DND-41 (cell line): ENCODE measurements at regions not wholly inside any gene's neighbourhood (a gene's known extent, or its start where the extent isn't known, plus 50 kb on each side); places are given as distances from the start of the nearest gene placed in this dataset.

ENCODE experiments used
- ATAC-seq: fragments of 200-7000 bp; cut with Tn5 transposase; 3 replicates; pipeline ENCODE4 v1.9.1; 2021; ENCODE audit warnings: low read depth; ENCODE audit not compliant: insufficient read depth
- DNase-seq: peaks from one replicate; pipeline ENCODE4 v3.0.0-alpha.2; 2020
- H2AFZ ChIP-seq: 2 replicates; pipeline ENCODE4 v1.6.0; 2012; ENCODE audit warnings: low read depth, low read length
- H3K27ac ChIP-seq: 2 replicates; pipeline ENCODE4 v1.5.1; 2012; ENCODE audit warnings: low read length, inconsistent platforms
- H3K27me3 ChIP-seq: fragments of 200-600 bp; sonication (generic); 2 replicates; pipeline ENCODE4 v1.6.0; 2012; ENCODE audit warnings: low read length, mild to moderate bottlenecking, inconsistent platforms; ENCODE audit not compliant: insufficient read depth, poor library complexity
- H3K36me3 ChIP-seq: 2 replicates; pipeline ENCODE4 v1.5.1; 2012; ENCODE audit warnings: low read length, inconsistent platforms; ENCODE audit not compliant: insufficient read depth
- H3K4me1 ChIP-seq: 2 replicates; pipeline ENCODE4 v1.5.1; 2012; ENCODE audit warnings: mild to moderate bottlenecking, low read length; ENCODE audit not compliant: insufficient read depth
- H3K4me2 ChIP-seq: 2 replicates; pipeline ENCODE4 v1.6.0; 2012; ENCODE audit warnings: mild to moderate bottlenecking, moderate library complexity, low read length, inconsistent platforms; ENCODE audit not compliant: insufficient read depth
- H3K4me3 ChIP-seq, 2 experiments: fragments of 200-600 bp in 1 of 2; shearing (Covaris generic) in 1 of 2; 2 replicates each; pipeline ENCODE4 v1.5.1; 2012 to 2016; ENCODE audit warnings: inconsistent platforms in 2 of 2, low read length in 2 of 2, mild to moderate bottlenecking in 2 of 2, low read depth in 1 of 2, moderate library complexity in 1 of 2
- H3K79me2 ChIP-seq: 2 replicates; pipeline ENCODE4 v1.6.0; 2012; ENCODE audit warnings: low read length, inconsistent platforms; ENCODE audit not compliant: insufficient read depth
- H3K9ac ChIP-seq: 2 replicates; pipeline ENCODE4 v1.6.0; 2012; ENCODE audit warnings: low read depth, mild to moderate bottlenecking, inconsistent platforms, low read length, moderate library complexity
- H3K9me3 ChIP-seq: 2 replicates; pipeline ENCODE4 v1.5.1; 2012; ENCODE audit warnings: low read length, moderate library complexity, mild to moderate bottlenecking, inconsistent platforms; ENCODE audit not compliant: insufficient read depth, severe bottlenecking
- H4K20me1 ChIP-seq: 2 replicates; pipeline ENCODE4 v1.6.0; 2012; ENCODE audit warnings: low read length; ENCODE audit not compliant: insufficient read depth
- EZH2 ChIP-seq: IDR thresholded peaks from 3 replicates; pipeline ENCODE4 v1.6.1; 2012; ENCODE audit warnings: borderline replicate concordance, low read depth, mild to moderate bottlenecking, moderate library complexity, low read length, inconsistent platforms; ENCODE audit not compliant: severe bottlenecking
- TF ChIP-seq, protein P1 (sequence below): IDR thresholded peaks from 2 replicates; pipeline ENCODE4 v1.5.1; 2012; ENCODE audit warnings: borderline replicate concordance, low read length, moderate library complexity, mild to moderate bottlenecking; ENCODE audit not compliant: poor library complexity, severe bottlenecking; ENCODE audit errors: extremely low read depth

DNA sequence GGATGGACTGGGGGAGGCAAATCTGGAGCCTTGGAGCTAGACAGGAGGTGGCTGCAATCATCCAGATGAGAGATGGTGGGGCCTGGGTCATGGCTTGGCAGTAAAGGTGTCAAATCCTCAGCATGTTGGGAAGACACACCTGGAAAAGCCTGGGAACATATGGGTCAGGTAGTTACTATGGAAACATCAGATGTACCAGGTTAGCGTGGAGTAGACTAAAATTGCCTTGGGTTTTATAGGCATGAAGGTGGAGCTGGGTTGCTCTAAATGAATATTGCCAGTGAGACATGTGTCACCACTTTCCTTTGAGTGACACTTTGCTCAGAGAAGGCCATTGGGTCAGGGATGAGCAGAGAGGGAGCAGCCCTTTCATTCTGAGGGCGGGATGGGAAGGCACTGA, 473.7 kb downstream of the TBC1D22A start:
- H4K20me1 ChIP-seq = no peaks in the 10 kb centered on the region
- no peaks in the 10 kb centered on the region for H3K4me1 ChIP-seq
- TF ChIP-seq, protein P1, sequence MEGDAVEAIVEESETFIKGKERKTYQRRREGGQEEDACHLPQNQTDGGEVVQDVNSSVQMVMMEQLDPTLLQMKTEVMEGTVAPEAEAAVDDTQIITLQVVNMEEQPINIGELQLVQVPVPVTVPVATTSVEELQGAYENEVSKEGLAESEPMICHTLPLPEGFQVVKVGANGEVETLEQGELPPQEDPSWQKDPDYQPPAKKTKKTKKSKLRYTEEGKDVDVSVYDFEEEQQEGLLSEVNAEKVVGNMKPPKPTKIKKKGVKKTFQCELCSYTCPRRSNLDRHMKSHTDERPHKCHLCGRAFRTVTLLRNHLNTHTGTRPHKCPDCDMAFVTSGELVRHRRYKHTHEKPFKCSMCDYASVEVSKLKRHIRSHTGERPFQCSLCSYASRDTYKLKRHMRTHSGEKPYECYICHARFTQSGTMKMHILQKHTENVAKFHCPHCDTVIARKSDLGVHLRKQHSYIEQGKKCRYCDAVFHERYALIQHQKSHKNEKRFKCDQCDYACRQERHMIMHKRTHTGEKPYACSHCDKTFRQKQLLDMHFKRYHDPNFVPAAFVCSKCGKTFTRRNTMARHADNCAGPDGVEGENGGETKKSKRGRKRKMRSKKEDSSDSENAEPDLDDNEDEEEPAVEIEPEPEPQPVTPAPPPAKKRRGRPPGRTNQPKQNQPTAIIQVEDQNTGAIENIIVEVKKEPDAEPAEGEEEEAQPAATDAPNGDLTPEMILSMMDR = no peak
- no peak for TF ChIP-seq EZH2
- no peaks in the 10 kb centered on the region for H3K79me2 ChIP-seq
- H3K27ac ChIP-seq = no peak overlapping the region
- H3K9me3 ChIP-seq = peaks cover 21% of the 10 kb centered on the region
- no peaks in the 10 kb centered on the region for H3K36me3 ChIP-seq
- H3K27me3 ChIP-seq = peaks cover 2% of the 10 kb centered on the region
- H3K4me3 ChIP-seq = no peak overlapping the region
- no peak overlapping the region for H3K4me2 ChIP-seq
- H3K9ac ChIP-seq = no peak overlapping the region
- ATAC-seq (no peak), DNase-seq (no peak)
- H2AFZ ChIP-seq = no peak overlapping the region

DNA sequence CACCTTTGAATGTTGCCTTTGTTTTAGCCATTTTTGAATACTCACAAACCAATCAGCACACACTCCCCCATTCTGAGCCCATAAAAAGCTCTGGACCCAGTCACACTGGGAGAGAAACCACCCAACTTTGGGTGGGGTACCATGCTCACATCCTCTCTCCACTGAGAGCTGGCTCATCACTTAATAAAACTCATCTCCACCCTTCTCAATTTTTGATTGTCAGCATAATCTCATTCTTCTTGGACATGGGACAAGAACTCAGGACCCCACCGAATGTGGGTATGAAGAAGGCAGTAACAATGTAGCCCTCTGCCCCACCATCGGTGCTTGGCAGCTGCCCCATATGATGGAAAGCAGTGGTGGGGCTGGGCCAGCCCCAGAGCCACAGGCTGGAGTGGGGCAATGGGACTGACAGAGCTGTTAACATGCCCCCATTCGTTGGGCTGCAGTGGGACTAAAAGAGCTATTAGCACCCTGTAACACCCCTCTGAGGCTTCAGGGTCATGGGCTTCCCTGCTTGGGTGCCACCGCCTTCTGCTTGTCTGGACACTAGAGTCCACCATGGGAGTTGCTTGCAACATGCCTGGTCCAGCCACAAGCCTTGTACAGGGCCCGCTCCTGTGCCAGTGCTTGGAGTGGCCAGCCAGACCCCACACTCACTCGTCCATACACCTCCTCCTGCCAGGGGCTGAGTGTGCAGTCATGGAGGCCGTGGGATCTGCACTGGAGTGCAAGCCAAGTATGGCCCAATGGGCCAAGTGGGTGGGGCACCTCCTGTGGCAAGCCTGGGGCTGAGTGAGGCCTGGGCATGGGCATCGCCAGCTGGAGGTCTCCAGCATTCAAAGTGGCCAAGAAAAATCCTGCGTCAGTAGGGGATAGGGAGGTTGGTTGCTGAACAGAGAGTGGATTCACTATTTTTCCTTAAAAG, 471.1 kb downstream of the TBC1D22A start:
- peaks cover 21% of the 10 kb centered on the region for H3K9me3 ChIP-seq
- H3K4me2 ChIP-seq = no peak overlapping the region
- H2AFZ ChIP-seq = no peak overlapping the region
- H3K4me1 ChIP-seq = no peaks in the 10 kb centered on the region
- ATAC-seq (no peak), DNase-seq (no peak)
- H3K9ac ChIP-seq = no peak overlapping the region
- TF ChIP-seq EZH2 = no peak
- TF ChIP-seq, protein P1 = no peak
- no peaks in the 10 kb centered on the region for H4K20me1 ChIP-seq
- H3K27me3 ChIP-seq = peaks cover 2% of the 10 kb centered on the region
- H3K79me2 ChIP-seq = no peaks in the 10 kb centered on the region
- H3K4me3 ChIP-seq = no peak overlapping the region
- no peak overlapping the region for H3K27ac ChIP-seq
- H3K36me3 ChIP-seq = no peaks in the 10 kb centered on the region

DNA sequence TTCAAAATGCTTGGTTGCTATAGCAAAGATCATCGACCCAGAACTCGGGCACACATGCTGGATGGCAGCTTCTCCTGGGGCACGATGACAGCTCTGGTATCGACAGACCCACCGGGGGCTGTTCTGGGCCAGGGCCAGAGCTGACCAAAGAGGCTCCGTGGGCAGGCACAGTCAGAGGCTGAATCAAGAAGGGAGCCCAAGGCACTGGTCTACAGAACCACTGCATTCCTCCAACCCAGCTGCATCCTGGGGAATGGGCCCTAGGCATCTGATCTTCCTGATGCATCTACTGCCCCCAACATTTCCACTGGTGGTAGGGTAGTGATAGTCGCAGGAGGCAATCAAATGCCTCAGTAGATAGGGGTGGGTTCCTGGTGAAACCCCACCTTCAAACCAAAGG, 470.3 kb downstream of the TBC1D22A start:
- no peak for DNase-seq
- no peak for ATAC-seq
- Histone ChIP-seq H3K4me3 (no peak overlapping the region), H3K27me3 (peaks cover 2% of the 10 kb centered on the region), H4K20me1 (no peaks in the 10 kb centered on the region), H3K9ac (no peak overlapping the region), H3K9me3 (peaks cover 21% of the 10 kb centered on the region), H3K27ac (no peak overlapping the region), H3K4me1 (no peaks in the 10 kb centered on the region), H2AFZ (no peak overlapping the region), H3K4me2 (no peak overlapping the region), H3K36me3 (no peaks in the 10 kb centered on the region), H3K79me2 (no peaks in the 10 kb centered on the region)
- no peak for TF ChIP-seq EZH2
- TF ChIP-seq, protein P1 = no peak
